ENCODE measurements at regions not wholly inside any gene's neighbourhood (a gene's known extent, or its start where the extent isn't known, plus 50 kb on each side); places are given as distances from the start of the nearest gene placed in this dataset.

DNA sequence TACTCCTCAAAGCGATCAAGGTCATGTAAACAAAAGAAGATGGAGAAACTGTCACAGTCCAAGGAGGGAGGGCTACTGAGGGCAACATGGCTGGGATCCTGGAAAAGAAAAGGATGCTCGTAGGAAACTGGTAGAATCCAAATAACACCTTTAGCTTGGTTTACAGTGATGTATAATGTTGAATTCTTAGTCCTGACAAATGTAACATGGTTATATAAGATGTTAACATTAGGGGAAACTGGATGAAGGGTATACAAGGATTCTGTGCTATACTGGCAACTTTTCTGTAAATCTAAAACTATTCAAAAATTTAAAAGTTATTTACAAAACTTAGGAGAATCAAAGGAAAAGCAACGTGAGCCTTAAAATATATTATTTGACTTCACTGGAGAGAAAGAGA, 257.0 kb downstream of the TTC32 start:
- Histone ChIP-seq H3K27ac (ENCODE audit: low read depth, low read length, poor library complexity, severe bottlenecking) (no peak overlapping the region), H3K36me3 (ENCODE audit: insufficient read depth, low read length, poor library complexity, severe bottlenecking) (no peaks in the 10 kb centered on the region), H3K9me3 (ENCODE audit: low read depth, low read length, poor library complexity, severe bottlenecking) (no peaks in the 10 kb centered on the region), H3K4me1 (ENCODE audit: insufficient read depth, low read length, poor library complexity, severe bottlenecking) (no peaks in the 10 kb centered on the region), H3K27me3 (replicated peaks; ENCODE audit: insufficient read depth, low read depth, low read length, poor library complexity) (peaks cover 24% of the 10 kb centered on the region), H3K4me3 (ENCODE audit: low read depth, low read length, poor library complexity, severe bottlenecking) (no peak overlapping the region)
- intact Hi-C loops (cut with micrococcal nuclease; ENCODE audit: unreplicated experiment): no loop called here
- no TSS peak for BruUV-seq (replicated peaks)
- CTCF ChIA-PET: no interaction called here
- POLR2A ChIA-PET (ENCODE audit: low non-redundant PET): no interaction called here
- DNase-seq (ENCODE audit: low spot score): no peak
- TF ChIP-seq, protein P1, sequence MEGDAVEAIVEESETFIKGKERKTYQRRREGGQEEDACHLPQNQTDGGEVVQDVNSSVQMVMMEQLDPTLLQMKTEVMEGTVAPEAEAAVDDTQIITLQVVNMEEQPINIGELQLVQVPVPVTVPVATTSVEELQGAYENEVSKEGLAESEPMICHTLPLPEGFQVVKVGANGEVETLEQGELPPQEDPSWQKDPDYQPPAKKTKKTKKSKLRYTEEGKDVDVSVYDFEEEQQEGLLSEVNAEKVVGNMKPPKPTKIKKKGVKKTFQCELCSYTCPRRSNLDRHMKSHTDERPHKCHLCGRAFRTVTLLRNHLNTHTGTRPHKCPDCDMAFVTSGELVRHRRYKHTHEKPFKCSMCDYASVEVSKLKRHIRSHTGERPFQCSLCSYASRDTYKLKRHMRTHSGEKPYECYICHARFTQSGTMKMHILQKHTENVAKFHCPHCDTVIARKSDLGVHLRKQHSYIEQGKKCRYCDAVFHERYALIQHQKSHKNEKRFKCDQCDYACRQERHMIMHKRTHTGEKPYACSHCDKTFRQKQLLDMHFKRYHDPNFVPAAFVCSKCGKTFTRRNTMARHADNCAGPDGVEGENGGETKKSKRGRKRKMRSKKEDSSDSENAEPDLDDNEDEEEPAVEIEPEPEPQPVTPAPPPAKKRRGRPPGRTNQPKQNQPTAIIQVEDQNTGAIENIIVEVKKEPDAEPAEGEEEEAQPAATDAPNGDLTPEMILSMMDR (conservative IDR thresholded peaks at IDR 0.05; ENCODE audit: low read depth, low read length): no peak
- no peak for TF ChIP-seq EZH2 (IDR thresholded peaks at IDR 0.05; ENCODE audit: borderline replicate concordance, low read depth, low read length, poor library complexity, severe bottlenecking)

DNA sequence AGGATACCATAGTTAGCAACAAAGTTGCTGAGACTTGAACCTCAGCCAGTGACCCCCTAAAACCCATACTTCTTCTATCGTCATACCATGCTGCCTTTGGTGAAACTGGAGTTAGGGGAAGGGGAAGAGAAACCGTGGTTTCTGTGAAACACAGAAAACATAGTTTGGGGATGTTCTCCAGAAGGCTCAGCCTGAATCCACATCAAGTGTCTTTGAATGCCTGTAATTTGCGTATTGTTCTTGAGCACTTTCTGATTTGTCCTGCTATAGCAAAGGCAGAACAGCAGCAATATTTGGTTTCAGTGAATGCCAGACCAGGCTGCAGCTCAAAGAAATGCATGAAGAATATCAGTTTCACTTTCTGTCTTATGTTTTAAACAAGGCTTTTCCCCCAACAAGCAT, 258.7 kb downstream of the TTC32 start:
- Histone ChIP-seq H3K4me3 (ENCODE audit: low read depth, low read length, poor library complexity, severe bottlenecking) (no peak overlapping the region), H3K9me3 (ENCODE audit: low read depth, low read length, poor library complexity, severe bottlenecking) (no peaks in the 10 kb centered on the region), H3K27ac (ENCODE audit: low read depth, low read length, poor library complexity, severe bottlenecking) (no peak overlapping the region), H3K36me3 (ENCODE audit: insufficient read depth, low read length, poor library complexity, severe bottlenecking) (no peaks in the 10 kb centered on the region), H3K4me1 (ENCODE audit: insufficient read depth, low read length, poor library complexity, severe bottlenecking) (no peaks in the 10 kb centered on the region), H3K27me3 (replicated peaks; ENCODE audit: insufficient read depth, low read depth, low read length, poor library complexity) (peaks cover 26% of the 10 kb centered on the region)
- no TSS peak for BruUV-seq (replicated peaks)
- intact Hi-C loops (cut with micrococcal nuclease; ENCODE audit: unreplicated experiment): no loop called here
- DNase-seq (ENCODE audit: low spot score): no peak
- TF ChIP-seq, protein P1 (conservative IDR thresholded peaks at IDR 0.05; ENCODE audit: low read depth, low read length): no peak
- TF ChIP-seq EZH2 (IDR thresholded peaks at IDR 0.05; ENCODE audit: borderline replicate concordance, low read depth, low read length, poor library complexity, severe bottlenecking): no peak
- POLR2A ChIA-PET (ENCODE audit: low non-redundant PET): no interaction called here
- CTCF ChIA-PET: no interaction called here

DNA sequence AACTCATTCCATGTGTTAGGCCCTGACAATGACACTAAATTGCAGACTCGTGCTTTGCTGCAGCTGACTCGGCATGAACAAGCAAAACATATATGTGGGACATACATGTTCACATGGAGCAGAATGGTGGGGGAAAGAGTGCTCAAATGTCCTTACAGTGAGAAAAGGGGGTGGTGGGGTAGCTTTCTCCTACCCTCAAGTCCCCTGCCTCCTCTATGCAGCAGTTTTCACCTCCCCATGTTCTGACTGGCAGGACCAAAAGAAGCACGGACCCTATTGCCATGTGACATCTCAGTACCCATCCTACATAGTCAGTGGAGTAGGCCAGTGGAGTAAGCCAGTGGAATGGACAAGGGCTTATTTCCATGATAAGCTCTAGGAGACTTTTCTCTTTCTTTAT, 259.3 kb downstream of the TTC32 start:
- Histone ChIP-seq H3K27me3 (replicated peaks; ENCODE audit: insufficient read depth, low read depth, low read length, poor library complexity) (peaks cover 26% of the 10 kb centered on the region), H3K36me3 (ENCODE audit: insufficient read depth, low read length, poor library complexity, severe bottlenecking) (no peaks in the 10 kb centered on the region), H3K27ac (ENCODE audit: low read depth, low read length, poor library complexity, severe bottlenecking) (no peak overlapping the region), H3K4me1 (ENCODE audit: insufficient read depth, low read length, poor library complexity, severe bottlenecking) (no peaks in the 10 kb centered on the region), H3K9me3 (ENCODE audit: low read depth, low read length, poor library complexity, severe bottlenecking) (no peaks in the 10 kb centered on the region), H3K4me3 (ENCODE audit: low read depth, low read length, poor library complexity, severe bottlenecking) (no peak overlapping the region)
- intact Hi-C loops (cut with micrococcal nuclease; ENCODE audit: unreplicated experiment): no loop called here
- CTCF ChIA-PET: no interaction called here
- POLR2A ChIA-PET (ENCODE audit: low non-redundant PET): no interaction called here
- TF ChIP-seq EZH2 (IDR thresholded peaks at IDR 0.05; ENCODE audit: borderline replicate concordance, low read depth, low read length, poor library complexity, severe bottlenecking): no peak
- TF ChIP-seq, protein P1 (conservative IDR thresholded peaks at IDR 0.05; ENCODE audit: low read depth, low read length): no peak
- BruUV-seq (replicated peaks): no TSS peak
- DNase-seq (ENCODE audit: low spot score): no peak
